Body of pancreas (tissue), 4 donors: ENCODE measurements at regions not wholly inside any gene's neighbourhood (a gene's known extent, or its start where the extent isn't known, plus 50 kb on each side); places are given as distances from the start of the nearest gene placed in this dataset.

ENCODE experiments used
- ATAC-seq: fragments of 150-250 bp; one replicate; pipeline ENCODE4 v1.9.1; 2016
- DNase-seq, 4 donors: peaks; one replicate each; pipeline ENCODE4 v3.0.0-alpha.2; 2019
- H3K27ac ChIP-seq, 4 donors: fragments of 200-600 bp; sonication (generic); 1 replicate in 3 of 4; 2 replicates in 1 of 4; pipeline versions ENCODE4 v1.5.1 to v1.6.1; 2016 to 2019; ENCODE audit warnings: mild to moderate bottlenecking in 1 of 4, mixed read lengths in 1 of 4, moderate library complexity in 1 of 4
- H3K27me3 ChIP-seq, 2 donors: fragments of 200-600 bp; sonication (generic); one replicate each; pipeline ENCODE4 v1.6.0; 2016; ENCODE audit warnings: mild to moderate bottlenecking in 1 of 2
- H3K36me3 ChIP-seq, 2 donors: fragments of 200-600 bp; sonication (generic); replicated peaks in 1 of 2; 2 replicates each; pipeline ENCODE4 v1.5.1; 2016; ENCODE audit warnings: low read depth in 2 of 2; ENCODE audit not compliant: insufficient read depth in 1 of 2
- H3K4me1 ChIP-seq: fragments of 200-600 bp; sonication (generic); one replicate; pipeline ENCODE4 v1.6.0; 2016
- H3K4me3 ChIP-seq, 2 donors: fragments of 200-600 bp; sonication (generic); 1 replicate in 1 of 2; 2 replicates in 1 of 2; pipeline ENCODE4 v1.5.1; 2016 to 2019
- H3K9me3 ChIP-seq, 3 donors: fragments of 200-600 bp; sonication (generic); 1 replicate in 2 of 3; 2 replicates in 1 of 3; pipeline ENCODE4 v1.5.1; 2016
- CTCF ChIP-seq, 7 experiments: fragments of 450-650 bp in 4 of 7; fragments of 200-600 bp in 3 of 7; sonication (generic) in 3 of 7; IDR thresholded peaks; one replicate each; pipeline ENCODE4 v1.5.1; 2016 to 2019; ENCODE audit warnings: antibody characterized with exemption in 7 of 7
- POLR2A ChIP-seq, 3 donors: fragments of 450-650 bp; IDR thresholded peaks; one replicate each; pipeline ENCODE4 v1.6.1; 2016; ENCODE audit warnings: antibody characterized with exemption in 3 of 3, mild to moderate bottlenecking in 2 of 3
- WGBS, 2 donors: methylation state at CpG; one replicate each; pipeline ENCODE4 v1.1.5; 2017; 5-methylcytosine and 5-hydroxymethylcytosine counted together
- intact Hi-C: fragments of 100-400 bp; cut with DNase I; formaldehyde crosslinking; loops from one replicate; pipeline ENCODE4 v1.15.1; 2023

- H3K27ac ChIP-seq = no peak overlapping the region
- no peak for TF ChIP-seq POLR2A (IDR thresholded peaks at IDR 0.05)
- TF ChIP-seq CTCF (IDR thresholded peaks at IDR 0.05) = no peak
- peaks cover 0 to 12% (median 0%) of the 10 kb centered on the region in 3 donors for H3K9me3 ChIP-seq
- intact Hi-C loops = no loop called here
- no peak overlapping the region for H3K4me3 ChIP-seq
- H3K27me3 ChIP-seq = no peaks in the 10 kb centered on the region
- WGBS, 2 donors = 24 to 26% methylated on average over 5 of the region's 5 CpGs
- DNase-seq (no peak), ATAC-seq (no peak)
- no peaks in the 10 kb centered on the region for H3K4me1 ChIP-seq
- no peaks in the 10 kb centered on the region for H3K36me3 ChIP-seq
Measured at GRCh38 chr11:133653336-133653735, 121.0 kb upstream of the OPCML start.

- intact Hi-C loops = no loop called here
- H3K4me1 ChIP-seq = no peaks in the 10 kb centered on the region
- 25 to 36% methylated on average over 4 of the region's 4 CpGs for WGBS, 2 donors
- no peak overlapping the region for H3K27ac ChIP-seq
- no peak overlapping the region for H3K4me3 ChIP-seq
- no peak for ATAC-seq
- H3K9me3 ChIP-seq = no peaks in the 10 kb centered on the region
- H3K36me3 ChIP-seq = no peaks in the 10 kb centered on the region
- DNase-seq = no peak
- H3K27me3 ChIP-seq = no peaks in the 10 kb centered on the region
- TF ChIP-seq CTCF (IDR thresholded peaks at IDR 0.05) (no peak), POLR2A (IDR thresholded peaks at IDR 0.05) (no peak)
Measured at GRCh38 chr11:133650082-133650481, 117.8 kb upstream of the OPCML start.

- no peak overlapping the region for H3K27ac ChIP-seq
- ATAC-seq = no peak
- TF ChIP-seq CTCF (IDR thresholded peaks at IDR 0.05) (no peak), POLR2A (IDR thresholded peaks at IDR 0.05) (no peak)
- DNase-seq = no peak
- H3K4me3 ChIP-seq = no peak overlapping the region
- no peaks in the 10 kb centered on the region for H3K36me3 ChIP-seq
- intact Hi-C loops = no loop called here
- no peaks in the 10 kb centered on the region for H3K9me3 ChIP-seq
- no peaks in the 10 kb centered on the region for H3K27me3 ChIP-seq
- no peaks in the 10 kb centered on the region for H3K4me1 ChIP-seq
- WGBS, 2 donors = 82 to 85% methylated on average over 16 of the region's 16 CpGs
Measured at GRCh38 chr11:133649040-133649439, 116.7 kb upstream of the OPCML start.

GRCh38 chr11:133639408-133639807, 107.1 kb upstream of the OPCML start:
- ATAC-seq (no peak), DNase-seq (no peak)
- TF ChIP-seq POLR2A (IDR thresholded peaks at IDR 0.05) (no peak), CTCF (IDR thresholded peaks at IDR 0.05) (no peak)
- intact Hi-C loops = no loop called here
- no peaks in the 10 kb centered on the region for H3K27me3 ChIP-seq
- no peak overlapping the region for H3K27ac ChIP-seq
- WGBS, 2 donors = 19 to 20% methylated on average over 2 of the region's 2 CpGs
- no peaks in the 10 kb centered on the region for H3K9me3 ChIP-seq
- H3K4me3 ChIP-seq = no peak overlapping the region
- H3K4me1 ChIP-seq = no peaks in the 10 kb centered on the region
- no peaks in the 10 kb centered on the region for H3K36me3 ChIP-seq

GRCh38 chr11:133638921-133639320, 106.6 kb upstream of the OPCML start:
- no peak for ATAC-seq
- WGBS, 2 donors = 83 to 88% methylated on average over 5 of the region's 5 CpGs
- no peak for DNase-seq
- Histone ChIP-seq H3K36me3 (no peaks in the 10 kb centered on the region), H3K27ac (no peak overlapping the region), H3K4me3 (no peak overlapping the region), H3K27me3 (no peaks in the 10 kb centered on the region), H3K4me1 (no peaks in the 10 kb centered on the region), H3K9me3 (no peaks in the 10 kb centered on the region)
- no peak for TF ChIP-seq CTCF (IDR thresholded peaks at IDR 0.05)
- no peak for TF ChIP-seq POLR2A (IDR thresholded peaks at IDR 0.05)
- intact Hi-C loops = no loop called here
